PC-3 (cell line): ENCODE measurements at regions not wholly inside any gene's neighbourhood (a gene's known extent, or its start where the extent isn't known, plus 50 kb on each side); places are given as distances from the start of the nearest gene placed in this dataset.

Experiments
- ATAC-seq: fragments of 200-7000 bp; cut with Tn5 transposase; 2 replicates; pipeline ENCODE4 v1.9.1; 2020; ENCODE audit warnings: mild to moderate bottlenecking, moderate library complexity
- BruUV-seq: library from RNA; stranded (reverse); fragments of 400-500 nt; replicated peaks from 2 replicates; lab custom pipeline; 2021; lab: Mats Ljungman, UMichigan
- CTCF ChIA-PET: fragments of 300-600 bp; sonication (Branson Sonifier 250); formaldehyde crosslinking; loops from one replicate; lab custom pipeline; 2022; ENCODE audit warnings: antibody characterized with exemption; lab: Charles Lee
- POLR2A ChIA-PET: fragments of 300-600 bp; sonication (Branson Sonifier 250); formaldehyde crosslinking; loops from one replicate; lab custom pipeline; 2022; ENCODE audit warnings: antibody characterized with exemption; ENCODE audit not compliant: unreplicated experiment; lab: Charles Lee
- DNase-seq: peaks from one replicate; pipeline ENCODE4 v3.0.0-alpha.2; 2015
- H2AFZ ChIP-seq: fragments of 300-600 bp; sonication (generic); 2 replicates; pipeline ENCODE4 v1.6.0; 2016; ENCODE audit warnings: antibody characterized with exemption, low read length
- H3F3A ChIP-seq: fragments of 300-600 bp; sonication (generic); one replicate; pipeline ENCODE4 v1.6.0; 2017; ENCODE audit warnings: antibody characterized with exemption, low read length, control low read depth, mild to moderate bottlenecking; ENCODE audit not compliant: unreplicated experiment
- H3K27ac ChIP-seq: fragments of 300-600 bp; sonication (generic); 2 replicates; pipeline ENCODE4 v1.5.1; 2016; ENCODE audit warnings: mild to moderate bottlenecking, low read length
- H3K27me3 ChIP-seq: fragments of 300-600 bp; sonication (generic); 2 replicates; pipeline ENCODE4 v1.6.1; 2016; ENCODE audit warnings: low read length, mixed read lengths
- H3K36me3 ChIP-seq: fragments of 300-600 bp; sonication (generic); 2 replicates; pipeline ENCODE4 v1.6.1; 2016; ENCODE audit warnings: low read depth, mixed run types, low read length, mixed read lengths
- H3K4me1 ChIP-seq: fragments of 300-600 bp; sonication (generic); 2 replicates; pipeline ENCODE4 v1.5.1; 2016; ENCODE audit warnings: low read length; ENCODE audit not compliant: insufficient read depth
- H3K4me2 ChIP-seq: fragments of 300-600 bp; sonication (generic); 2 replicates; pipeline ENCODE4 v1.6.0; 2016; ENCODE audit warnings: low read length
- H3K4me3 ChIP-seq: fragments of 300-600 bp; sonication (generic); 2 replicates; pipeline ENCODE4 v1.5.1; 2016; ENCODE audit warnings: mild to moderate bottlenecking, low read length, mixed read lengths
- H3K79me2 ChIP-seq: fragments of 300-600 bp; sonication (generic); 2 replicates; pipeline ENCODE4 v1.6.1; 2017; ENCODE audit warnings: low read length, mixed read lengths
- H3K9ac ChIP-seq: fragments of 300-600 bp; sonication (generic); 2 replicates; pipeline ENCODE4 v1.6.0; 2016; ENCODE audit warnings: mild to moderate bottlenecking, low read length
- H3K9me2 ChIP-seq: fragments of 300-600 bp; sonication (generic); replicated peaks from 2 replicates; pipeline ENCODE4 v1.6.1; 2016; ENCODE audit warnings: mixed run types, low read length, mixed read lengths
- H3K9me3 ChIP-seq: fragments of 300-600 bp; sonication (generic); 2 replicates; pipeline ENCODE4 v1.6.1; 2016; ENCODE audit warnings: low read length, mixed read lengths
- H4K20me1 ChIP-seq: fragments of 300-600 bp; sonication (generic); 2 replicates; pipeline ENCODE4 v1.6.1; 2016; ENCODE audit warnings: low read length, mixed read lengths
- EZH2 ChIP-seq: fragments of 300-600 bp; sonication (generic); IDR thresholded peaks from one replicate; pipeline ENCODE4 v1.6.1; 2017; ENCODE audit warnings: antibody characterized with exemption, mild to moderate bottlenecking, low read length; ENCODE audit not compliant: unreplicated experiment
- EZH2phosphoT487 ChIP-seq: fragments of 300-600 bp; sonication (generic); IDR thresholded peaks from 2 replicates; pipeline ENCODE4 v1.6.1; 2018; ENCODE audit warnings: mild to moderate bottlenecking, antibody characterized with exemption, low read length, borderline replicate concordance
- intact Hi-C: fragments of 100-400 bp; cut with micrococcal nuclease; formaldehyde crosslinking; loops from 2 replicates; pipeline ENCODE4 v1.9.0; 2023
- TF ChIP-seq, protein P1 (sequence below): fragments of 300-600 bp; sonication (generic); conservative IDR thresholded peaks from 2 replicates; pipeline ENCODE4 v1.5.1; 2017; ENCODE audit warnings: antibody characterized with exemption, low read depth, mild to moderate bottlenecking, low read length

DNA sequence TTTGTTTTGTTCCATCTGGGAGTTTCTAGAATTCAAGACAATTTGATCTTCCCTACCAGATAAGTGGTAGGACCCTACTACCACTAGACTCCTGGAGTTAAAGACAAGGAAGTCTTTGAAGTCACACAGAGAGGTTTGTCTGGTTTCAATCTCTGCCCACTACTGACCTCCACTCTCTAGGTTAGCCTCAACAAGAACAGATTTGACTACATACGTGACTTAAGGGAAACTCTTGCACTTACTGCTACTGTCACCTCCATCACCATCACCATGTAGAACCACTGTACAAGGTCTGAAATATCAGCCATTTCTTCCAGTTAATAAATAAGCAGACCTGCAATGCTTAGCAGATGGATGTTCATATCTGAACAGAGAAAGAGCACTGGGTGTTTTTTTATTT lies 148.3 kb upstream of the ARHGEF26 start:
- Histone ChIP-seq H3K27ac (no peak overlapping the region), H3K4me1 (peaks cover 15% of the 10 kb centered on the region), H2AFZ (no peak overlapping the region), H4K20me1 (no peaks in the 10 kb centered on the region), H3K9me3 (no peaks in the 10 kb centered on the region), H3K36me3 (no peaks in the 10 kb centered on the region), H3K79me2 (no peaks in the 10 kb centered on the region), H3K9ac (no peak overlapping the region), H3K9me2 (no peaks in the 10 kb centered on the region), H3K4me2 (no peak overlapping the region), H3K4me3 (no peak overlapping the region), H3K27me3 (no peaks in the 10 kb centered on the region), H3F3A (no peaks in the 10 kb centered on the region)
- no peak for DNase-seq
- intact Hi-C loops: loop anchor here (5.0 kb wide), 3 partner anchors 271 to 946 kb away; no protein-coding TSS in a partner anchor
- TF ChIP-seq, protein P1, sequence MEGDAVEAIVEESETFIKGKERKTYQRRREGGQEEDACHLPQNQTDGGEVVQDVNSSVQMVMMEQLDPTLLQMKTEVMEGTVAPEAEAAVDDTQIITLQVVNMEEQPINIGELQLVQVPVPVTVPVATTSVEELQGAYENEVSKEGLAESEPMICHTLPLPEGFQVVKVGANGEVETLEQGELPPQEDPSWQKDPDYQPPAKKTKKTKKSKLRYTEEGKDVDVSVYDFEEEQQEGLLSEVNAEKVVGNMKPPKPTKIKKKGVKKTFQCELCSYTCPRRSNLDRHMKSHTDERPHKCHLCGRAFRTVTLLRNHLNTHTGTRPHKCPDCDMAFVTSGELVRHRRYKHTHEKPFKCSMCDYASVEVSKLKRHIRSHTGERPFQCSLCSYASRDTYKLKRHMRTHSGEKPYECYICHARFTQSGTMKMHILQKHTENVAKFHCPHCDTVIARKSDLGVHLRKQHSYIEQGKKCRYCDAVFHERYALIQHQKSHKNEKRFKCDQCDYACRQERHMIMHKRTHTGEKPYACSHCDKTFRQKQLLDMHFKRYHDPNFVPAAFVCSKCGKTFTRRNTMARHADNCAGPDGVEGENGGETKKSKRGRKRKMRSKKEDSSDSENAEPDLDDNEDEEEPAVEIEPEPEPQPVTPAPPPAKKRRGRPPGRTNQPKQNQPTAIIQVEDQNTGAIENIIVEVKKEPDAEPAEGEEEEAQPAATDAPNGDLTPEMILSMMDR: no peak
- TF ChIP-seq EZH2: no peak
- TF ChIP-seq EZH2phosphoT487: no peak
- POLR2A ChIA-PET: interaction anchor here (0.6 kb wide), 1 partner anchor 537 kb away, joined by 3 read pairs; no protein-coding TSS in a partner anchor
- no TSS peak for BruUV-seq
- CTCF ChIA-PET: no interaction called here
- ATAC-seq: no peak

DNA sequence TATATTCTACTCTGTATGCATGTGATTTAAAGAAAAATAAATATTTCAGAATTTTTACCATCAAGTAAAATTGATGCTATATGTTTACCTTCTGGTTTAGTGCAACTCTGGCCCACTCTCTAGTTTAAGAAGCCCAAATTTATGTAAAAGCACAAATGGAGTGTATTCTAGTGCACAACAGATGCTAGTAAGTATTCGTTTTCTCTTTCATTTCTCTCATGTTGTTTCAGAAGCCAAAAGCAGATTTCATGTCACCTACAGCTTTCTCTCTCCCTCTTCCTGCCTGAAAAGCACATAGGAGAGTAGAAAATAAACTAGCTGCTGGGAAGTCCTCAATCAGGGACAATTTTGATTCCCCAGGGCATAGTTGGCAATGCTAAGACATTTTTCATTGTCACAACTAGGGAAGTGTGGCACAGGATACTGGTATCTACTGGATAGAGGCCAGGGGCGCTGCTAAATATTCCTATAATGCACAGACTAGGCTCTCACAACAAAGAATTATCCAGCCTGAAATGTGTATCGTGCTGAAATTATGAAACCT lies 147.4 kb upstream of the ARHGEF26 start:
- H3K36me3 ChIP-seq: no peaks in the 10 kb centered on the region
- CTCF ChIA-PET: no interaction called here
- no TSS peak for BruUV-seq

DNA sequence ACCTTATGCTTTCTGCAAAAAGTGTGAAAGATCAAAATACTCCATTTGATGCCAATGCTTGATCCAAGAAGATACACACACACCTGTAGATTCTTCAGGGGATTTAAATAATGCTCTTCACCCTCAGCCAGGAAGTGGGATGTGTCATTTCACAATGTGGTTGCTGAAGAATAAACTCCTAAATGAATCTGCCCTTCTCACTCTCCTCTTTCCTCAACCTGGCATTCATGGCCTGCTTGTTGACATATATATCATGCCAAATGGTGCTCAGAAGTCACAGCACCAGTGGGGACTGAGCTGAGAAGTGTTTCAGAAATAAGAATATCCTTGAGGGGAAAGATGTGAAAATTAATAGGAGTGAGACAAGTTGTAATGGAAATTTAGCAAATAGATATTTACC lies 146.6 kb upstream of the ARHGEF26 start:
- H3K4me1 ChIP-seq: peaks cover 16% of the 10 kb centered on the region
- intact Hi-C loops: loop anchor here (5.0 kb wide), 3 partner anchors 272 to 947 kb away; no protein-coding TSS in a partner anchor
- no peak overlapping the region for H3K4me2 ChIP-seq
- H3K36me3 ChIP-seq: no peaks in the 10 kb centered on the region
- TF ChIP-seq EZH2 (no peak), EZH2phosphoT487 (no peak)
- TF ChIP-seq, protein P1: no peak
- H3K27ac ChIP-seq: no peak overlapping the region
- ChIA-PET CTCF (no interaction called here), POLR2A (no interaction called here)
- H4K20me1 ChIP-seq: no peaks in the 10 kb centered on the region
- no peaks in the 10 kb centered on the region for H3K9me3 ChIP-seq
- peak; percentile 11 for DNase-seq
- H3K27me3 ChIP-seq: no peaks in the 10 kb centered on the region
- BruUV-seq: no TSS peak
- H3F3A ChIP-seq: no peaks in the 10 kb centered on the region
- no peak overlapping the region for H3K9ac ChIP-seq
- no peaks in the 10 kb centered on the region for H3K9me2 ChIP-seq
- H3K79me2 ChIP-seq: no peaks in the 10 kb centered on the region
- no peak overlapping the region for H3K4me3 ChIP-seq
- no peak for ATAC-seq
- H2AFZ ChIP-seq: no peak overlapping the region

More for the DNA sequence above, 147.4 kb upstream of the ARHGEF26 start:
- Histone ChIP-seq H3K27me3 (no peaks in the 10 kb centered on the region), H3K9ac (no peak overlapping the region), H3K27ac (no peak overlapping the region), H2AFZ (no peak overlapping the region), H3K9me3 (no peaks in the 10 kb centered on the region), H3K4me3 (no peak overlapping the region), H3K9me2 (no peaks in the 10 kb centered on the region), H3K79me2 (no peaks in the 10 kb centered on the region), H3K4me2 (no peak overlapping the region), H3K4me1 (peaks cover 15% of the 10 kb centered on the region), H3F3A (no peaks in the 10 kb centered on the region), H4K20me1 (no peaks in the 10 kb centered on the region)
- intact Hi-C loops: loop anchor here (5.0 kb wide), 3 partner anchors 271 to 946 kb away; no protein-coding TSS in a partner anchor
- POLR2A ChIA-PET: no interaction called here
- ATAC-seq: no peak
- no peak for DNase-seq
- TF ChIP-seq, protein P1: no peak
- TF ChIP-seq EZH2phosphoT487 (no peak), EZH2 (no peak)
